ENCODE measurements at regions not wholly inside any gene's neighbourhood (a gene's known extent, or its start where the extent isn't known, plus 50 kb on each side); places are given as distances from the start of the nearest gene placed in this dataset.

GRCh38 chr2:137834760-137835379 is 129.4 kb upstream of the HNMT start:
- no peak for TF ChIP-seq CTCF (IDR thresholded peaks at IDR 0.05)
- no peak overlapping the region for H3K27ac ChIP-seq
- no peak overlapping the region for H3K4me3 ChIP-seq
- no peak for DNase-seq (ENCODE audit: low spot score)

GRCh38 chr2:137836671-137837070 is 127.6 kb upstream of the HNMT start:
- no peak for TF ChIP-seq CTCF (IDR thresholded peaks at IDR 0.05)
- DNase-seq (ENCODE audit: low spot score): no peak
- H3K27ac ChIP-seq: no peak overlapping the region

GRCh38 chr2:137837830-137838229 is 126.4 kb upstream of the HNMT start:
- DNase-seq (ENCODE audit: low spot score): no peak
- no peak for TF ChIP-seq CTCF (IDR thresholded peaks at IDR 0.05)
- Histone ChIP-seq H3K4me3 (no peak overlapping the region), H3K27ac (no peak overlapping the region)

More at GRCh38 chr2:137836671-137837070, 127.6 kb upstream of the HNMT start:
- no peak overlapping the region for H3K4me3 ChIP-seq

GRCh38 chr2:137838255-137839092 is 125.8 kb upstream of the HNMT start:
- TF ChIP-seq CTCF (IDR thresholded peaks at IDR 0.05): peak; percentile 39
- DNase-seq (ENCODE audit: low spot score): no peak
- H3K4me3 ChIP-seq: no peak overlapping the region
- H3K27ac ChIP-seq: no peak overlapping the region

- TF ChIP-seq CTCF (IDR thresholded peaks at IDR 0.05): no peak
- no peak for DNase-seq (ENCODE audit: low spot score)
- no peak overlapping the region for H3K4me3 ChIP-seq
- H3K27ac ChIP-seq: no peak overlapping the region
Measured at GRCh38 chr2:137842430-137842829, 121.8 kb upstream of the HNMT start.

GRCh38 chr2:137842952-137843351 is 121.3 kb upstream of the HNMT start:
- no peak for TF ChIP-seq CTCF (IDR thresholded peaks at IDR 0.05)
- Histone ChIP-seq H3K27ac (no peak overlapping the region), H3K4me3 (no peak overlapping the region)
- no peak for DNase-seq (ENCODE audit: low spot score)

- H3K27ac ChIP-seq: no peak overlapping the region
- no peak overlapping the region for H3K4me3 ChIP-seq
- no peak for DNase-seq (ENCODE audit: low spot score)
- no peak for TF ChIP-seq CTCF (IDR thresholded peaks at IDR 0.05)
Measured at GRCh38 chr2:137845422-137845821, 118.9 kb upstream of the HNMT start.
